Suppressor macrophage treated with lipopolysaccharide for 4 hours (primary cell): ENCODE measurements at regions not wholly inside any gene's neighbourhood (a gene's known extent, or its start where the extent isn't known, plus 50 kb on each side); places are given as distances from the start of the nearest gene placed in this dataset.
A peak's percentile ranks its signal among the peaks of the same experiment; 100 is the strongest.
"Not testable (repeated sequence)": the region's sequence is repeated elsewhere in the genome, so short reads cannot be mapped to it uniquely, and the experiment has no call there.

ENCODE experiments used
- DNase-seq: peaks from one replicate; pipeline ENCODE4 v3.0.0-alpha.2; 2020

- DNase-seq: no peak
These were observed 51.4 kb upstream of the LSM6 start for GRCh38 chr4:146124023-146124680.

- DNase-seq: no peak
These were observed 52.3 kb upstream of the LSM6 start for GRCh38 chr4:146123231-146123630.

GRCh38 chr4:146122398-146122797, 53.1 kb upstream of the LSM6 start:
- DNase-seq: no peak

GRCh38 chr4:146121757-146122156, 53.8 kb upstream of the LSM6 start:
- no peak for DNase-seq

- DNase-seq: no peak
These were observed 55.6 kb upstream of the LSM6 start for GRCh38 chr4:146119845-146120404.

- no peak for DNase-seq
These were observed 61.5 kb upstream of the LSM6 start for GRCh38 chr4:146114066-146114465.

- no peak for DNase-seq
These were observed 62.3 kb upstream of the LSM6 start for GRCh38 chr4:146113171-146113570.

- DNase-seq: peak; percentile 62
These were observed 63.1 kb upstream of the LSM6 start for GRCh38 chr4:146112389-146112788.

GRCh38 chr4:146110871-146111485, 64.5 kb upstream of the LSM6 start:
- peak; percentile 70 for DNase-seq

- peak; percentile 64 for DNase-seq
These were observed 66.8 kb upstream of the LSM6 start for GRCh38 chr4:146108756-146109155.

- no peak for DNase-seq
These were observed 67.8 kb upstream of the LSM6 start for GRCh38 chr4:146107587-146108240.

- peak; percentile 84 for DNase-seq
These were observed 70.1 kb upstream of the LSM6 start for GRCh38 chr4:146105464-146105863.

- no peak for DNase-seq
These were observed 71.0 kb upstream of the LSM6 start for GRCh38 chr4:146104541-146104940.

GRCh38 chr4:146104052-146104451, 71.5 kb upstream of the LSM6 start:
- DNase-seq: not testable (repeated sequence)

GRCh38 chr4:146099585-146099984, 75.9 kb upstream of the LSM6 start:
- DNase-seq: no peak

- DNase-seq: no peak
These were observed 76.5 kb upstream of the LSM6 start for GRCh38 chr4:146098978-146099377.

- DNase-seq: no peak
These were observed 77.1 kb upstream of the LSM6 start for GRCh38 chr4:146098397-146098796.

- DNase-seq: no peak
These were observed 79.1 kb upstream of the LSM6 start for GRCh38 chr4:146096371-146096770.

- DNase-seq: no peak
These were observed 79.7 kb upstream of the LSM6 start for GRCh38 chr4:146095860-146096259.

GRCh38 chr4:146095091-146095690, 80.3 kb upstream of the LSM6 start:
- DNase-seq: peak; percentile 84

- no peak for DNase-seq
These were observed 86.8 kb upstream of the LSM6 start for GRCh38 chr4:146088690-146089089.

GRCh38 chr4:146087856-146088255, 87.7 kb upstream of the LSM6 start:
- DNase-seq: no peak

- DNase-seq: no peak
These were observed 99.4 kb upstream of the LSM6 start for GRCh38 chr4:146076081-146076480.

GRCh38 chr4:146073517-146073916, 102.0 kb upstream of the LSM6 start:
- no peak for DNase-seq
